ENCODE measurements at regions not wholly inside any gene's neighbourhood (a gene's known extent, or its start where the extent isn't known, plus 50 kb on each side); places are given as distances from the start of the nearest gene placed in this dataset.

GRCh38 chr1:36743286-36744005 lies 260.7 kb upstream of the CSF3R start:
- ChIA-PET CTCF (no interaction called here), POLR2A (no interaction called here)

- ChIA-PET POLR2A (no interaction called here), CTCF (no interaction called here)
Measured at GRCh38 chr1:36741066-36741465, 258.4 kb upstream of the CSF3R start.

- CTCF ChIA-PET = no interaction called here
- POLR2A ChIA-PET = no interaction called here
Measured at GRCh38 chr1:36740446-36740845, 257.7 kb upstream of the CSF3R start.

- POLR2A ChIA-PET = no interaction called here
- CTCF ChIA-PET = no interaction called here
Measured at GRCh38 chr1:36739703-36740289, 257.1 kb upstream of the CSF3R start.

- ChIA-PET POLR2A (no interaction called here), CTCF (no interaction called here)
Measured at GRCh38 chr1:36738245-36738644, 255.5 kb upstream of the CSF3R start.

- ChIA-PET CTCF (no interaction called here), POLR2A (no interaction called here)
Measured at GRCh38 chr1:36737767-36738166, 255.1 kb upstream of the CSF3R start.

- ChIA-PET POLR2A (no interaction called here), CTCF (no interaction called here)
Measured at GRCh38 chr1:36737038-36737555, 254.4 kb upstream of the CSF3R start.

GRCh38 chr1:36735939-36736730 lies 253.4 kb upstream of the CSF3R start:
- POLR2A ChIA-PET = no interaction called here
- CTCF ChIA-PET = no interaction called here

GRCh38 chr1:36735436-36735835 lies 252.7 kb upstream of the CSF3R start:
- CTCF ChIA-PET = no interaction called here
- POLR2A ChIA-PET = no interaction called here

GRCh38 chr1:36734356-36734755 lies 251.6 kb upstream of the CSF3R start:
- CTCF ChIA-PET = interaction anchor here (1.1 kb wide), 1 partner anchor 159 kb away, joined by 3 read pairs; no protein-coding TSS in a partner anchor
- POLR2A ChIA-PET = no interaction called here

- ChIA-PET POLR2A (no interaction called here), CTCF (interaction anchor here (0.7 to 1.1 kb wide), 2 partner anchors 123 to 158 kb away, joined by 3 to 6 read pairs; no protein-coding TSS in a partner anchor)
Measured at GRCh38 chr1:36733748-36734147, 251.0 kb upstream of the CSF3R start.

- CTCF ChIA-PET = no interaction called here
- POLR2A ChIA-PET = no interaction called here
Measured at GRCh38 chr1:36732015-36732356, 249.3 kb upstream of the CSF3R start.

- ChIA-PET CTCF (no interaction called here), POLR2A (no interaction called here)
Measured at GRCh38 chr1:36731226-36732014, 248.7 kb upstream of the CSF3R start.

- ChIA-PET POLR2A (no interaction called here), CTCF (no interaction called here)
Measured at GRCh38 chr1:36730599-36730998, 247.9 kb upstream of the CSF3R start.

- ChIA-PET CTCF (no interaction called here), POLR2A (no interaction called here)
Measured at GRCh38 chr1:36729716-36730510, 247.2 kb upstream of the CSF3R start.

GRCh38 chr1:36729289-36729688 lies 246.6 kb upstream of the CSF3R start:
- POLR2A ChIA-PET = no interaction called here
- CTCF ChIA-PET = no interaction called here

GRCh38 chr1:36728846-36729245 lies 246.1 kb upstream of the CSF3R start:
- ChIA-PET CTCF (no interaction called here), POLR2A (no interaction called here)

- CTCF ChIA-PET = no interaction called here
- POLR2A ChIA-PET = no interaction called here
Measured at GRCh38 chr1:36728051-36728450, 245.3 kb upstream of the CSF3R start.

- CTCF ChIA-PET = no interaction called here
- POLR2A ChIA-PET = no interaction called here
Measured at GRCh38 chr1:36725151-36725550, 242.4 kb upstream of the CSF3R start.

GRCh38 chr1:36723813-36724212 lies 241.1 kb upstream of the CSF3R start:
- CTCF ChIA-PET = no interaction called here
- POLR2A ChIA-PET = no interaction called here

Measured in activated CD8-positive, alpha-beta memory T cell treated with anti-CD3 and anti-CD28 coated beads for 36 hours (primary cell).